D721Med (cell line): ENCODE measurements at regions not wholly inside any gene's neighbourhood (a gene's known extent, or its start where the extent isn't known, plus 50 kb on each side); places are given as distances from the start of the nearest gene placed in this dataset.

Experiments
- DNase-seq: peaks from one replicate; pipeline ENCODE4 v3.0.0; 2011; ENCODE audit warnings: low spot score; ENCODE audit not compliant: insufficient read length
- FAIRE-seq: peaks from 2 replicates; lab custom pipeline; 2011; peaks lifted over from hg19 to GRCh38; lab: Jason Lieb, UNC
- CTCF ChIP-seq: IDR thresholded peaks from 2 replicates; pipeline ENCODE4 v1.5.1; 2012; ENCODE audit warnings: mild to moderate bottlenecking, control low read depth; ENCODE audit not compliant: insufficient read depth; ENCODE audit errors: missing control alignments

DNA sequence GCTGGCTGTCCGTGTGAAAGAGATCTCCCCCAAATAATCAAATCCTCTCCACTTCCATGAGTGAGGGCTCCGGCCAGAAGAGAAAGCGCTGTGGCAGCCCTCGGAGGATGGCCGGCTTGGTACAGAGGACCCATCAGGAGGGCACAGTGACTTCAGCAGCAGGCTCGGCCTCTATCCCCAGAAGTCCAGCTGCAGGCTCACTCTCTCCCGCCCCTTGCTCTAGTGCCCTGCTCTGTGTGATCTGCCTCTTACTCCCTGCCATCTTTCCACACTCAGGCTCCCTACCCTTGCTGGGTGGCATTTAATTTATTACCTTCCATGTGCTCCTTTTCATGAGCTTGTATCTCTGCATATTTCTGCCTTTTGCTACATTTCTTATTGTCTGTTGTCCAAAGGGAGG, 129.7 kb downstream of the SPATA19 start:
- no peak for DNase-seq
- TF ChIP-seq CTCF = no peak
- no peak for FAIRE-seq

- TF ChIP-seq CTCF = no peak
- FAIRE-seq (no peak), DNase-seq (no peak)
Measured at GRCh38 chr11:133714471-133715375, 130.6 kb downstream of the SPATA19 start.

DNA sequence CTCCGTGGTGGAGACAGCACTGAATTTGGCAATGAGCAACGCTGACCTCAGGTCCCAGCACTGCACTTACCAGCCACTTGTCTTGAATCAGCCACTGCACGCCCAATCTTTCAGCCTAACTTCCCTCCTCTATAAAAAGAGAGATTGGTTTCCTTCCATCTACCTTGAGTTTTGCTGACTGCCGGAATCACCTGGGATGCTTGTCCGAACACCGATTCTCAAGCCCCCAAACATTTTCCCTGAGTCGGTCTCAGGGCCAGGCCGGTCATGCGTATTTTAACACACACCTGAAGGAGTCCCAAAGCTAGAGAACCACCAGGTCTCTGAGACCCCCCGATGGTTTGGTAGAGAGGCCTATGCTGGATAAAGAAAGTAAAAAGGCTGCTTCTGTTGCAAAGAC, 131.5 kb downstream of the SPATA19 start:
- FAIRE-seq (no peak), DNase-seq (no peak)
- TF ChIP-seq CTCF = no peak

- TF ChIP-seq CTCF = no peak
- FAIRE-seq = no peak
- no peak for DNase-seq
Measured at GRCh38 chr11:133713406-133713805, 131.9 kb downstream of the SPATA19 start.

DNA sequence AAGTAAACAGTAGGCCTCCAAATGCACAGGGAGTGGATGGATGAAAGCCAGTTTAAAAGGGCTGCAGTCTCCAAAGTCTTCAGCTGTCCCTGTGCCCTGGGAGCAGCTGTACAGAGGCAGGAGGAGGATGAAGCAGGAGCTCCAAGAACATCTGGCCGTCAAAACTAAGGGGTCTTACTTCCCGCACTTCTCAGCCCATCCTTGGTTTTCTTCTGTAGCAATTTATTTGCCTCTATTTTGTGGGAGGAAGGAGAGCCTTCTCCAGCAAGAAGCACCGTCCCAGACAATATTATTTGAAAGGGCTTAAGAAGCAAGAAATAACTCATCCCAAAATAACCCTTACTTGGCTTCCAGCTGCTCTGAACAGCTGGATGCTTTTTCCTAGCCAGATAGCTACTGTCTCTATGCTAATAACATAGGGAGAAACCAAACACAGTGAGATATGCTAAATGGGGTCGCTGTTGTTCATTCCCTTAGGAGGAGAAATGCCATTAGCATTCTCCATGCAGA, 133.2 kb downstream of the SPATA19 start:
- no peak for TF ChIP-seq CTCF
- FAIRE-seq (no peak), DNase-seq (no peak)

DNA sequence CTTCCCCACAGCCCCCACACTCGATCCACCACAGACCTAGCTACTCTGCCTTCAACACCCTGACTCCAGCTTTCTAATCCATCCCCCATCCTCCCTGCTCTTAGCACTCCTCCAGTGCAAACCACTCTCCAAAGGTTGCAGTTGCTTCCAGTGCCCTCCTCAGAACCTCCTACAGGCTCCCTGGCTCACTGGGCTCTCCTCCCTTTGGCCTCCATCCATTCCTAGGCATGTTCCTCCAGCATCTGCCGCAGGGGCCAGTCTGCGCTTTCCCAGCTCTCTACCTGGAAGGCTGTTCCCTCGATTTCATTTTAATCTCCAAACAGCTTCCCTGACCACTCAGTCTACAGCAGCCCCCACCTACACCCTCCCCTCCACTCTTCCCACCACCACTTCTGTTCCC, 133.8 kb downstream of the SPATA19 start:
- DNase-seq (no peak), FAIRE-seq (no peak)
- TF ChIP-seq CTCF = no peak

DNA sequence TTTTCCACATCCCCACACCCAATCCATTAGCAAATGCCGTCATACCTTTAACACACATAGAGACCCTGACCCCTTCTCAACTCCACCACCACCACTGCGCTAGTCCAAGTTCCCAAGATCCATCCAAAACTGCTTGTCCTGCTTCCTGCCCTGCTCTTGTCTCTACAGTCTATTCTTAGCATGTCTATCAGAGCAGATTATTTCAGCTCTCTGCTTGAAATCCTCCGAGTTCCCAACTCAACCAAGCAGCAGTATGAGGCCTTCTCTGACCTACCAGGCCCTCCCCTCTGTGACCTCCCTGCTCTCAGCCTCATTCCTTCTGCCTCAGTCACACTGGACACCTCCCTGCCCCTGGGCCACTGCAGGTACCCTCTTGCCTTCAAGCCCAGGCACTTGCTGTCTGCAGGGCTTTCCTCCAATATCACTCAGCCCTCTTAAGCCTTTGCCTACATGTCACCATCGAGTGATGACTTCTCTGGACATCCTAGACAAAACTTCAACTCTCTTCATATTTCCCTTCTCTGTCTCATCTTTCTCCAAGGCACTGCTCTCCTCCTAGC, 134.6 kb downstream of the SPATA19 start:
- FAIRE-seq (no peak), DNase-seq (no peak)
- no peak for TF ChIP-seq CTCF
